Common myeloid progenitor, CD34-positive (primary cell): ENCODE measurements at regions not wholly inside any gene's neighbourhood (a gene's known extent, or its start where the extent isn't known, plus 50 kb on each side); places are given as distances from the start of the nearest gene placed in this dataset.

Experiments used
- CTCF ChIA-PET: fragments of 350-600 bp; sonication (Branson Sonifier 250); formaldehyde crosslinking; loops from one replicate; lab custom pipeline; 2021; ENCODE audit warnings: antibody characterized with exemption; lab: Charles Lee
- POLR2A ChIA-PET: fragments of 350-600 bp; sonication (Branson Sonifier 250); formaldehyde crosslinking; loops from one replicate; lab custom pipeline; 2021; ENCODE audit warnings: antibody characterized with exemption; lab: Charles Lee
- DNase-seq, 3 donors: peaks; one replicate each; pipeline versions ENCODE4 v3.0.0 to v3.0.0-alpha.2; 2013
- H3K27ac ChIP-seq, 2 experiments: 1 replicate in 1 of 2; 2 replicates in 1 of 2; pipeline ENCODE4 v1.7.0; 2013; ENCODE audit warnings: inconsistent platforms in 2 of 2, low read length in 2 of 2, mild to moderate bottlenecking in 2 of 2, low read depth in 1 of 2, moderate library complexity in 1 of 2; ENCODE audit not compliant: severe bottlenecking in 2 of 2, insufficient read depth in 1 of 2, poor library complexity in 1 of 2
- H3K27me3 ChIP-seq, 5 experiments: replicated peaks in 2 of 5; 1 replicate in 3 of 5; 2 replicates in 2 of 5; pipeline versions ENCODE4 v1.6.1 to v1.7.0; 2013; ENCODE audit warnings: low read length in 4 of 5, mild to moderate bottlenecking in 2 of 5, moderate library complexity in 2 of 5, inconsistent platforms in 1 of 5; ENCODE audit not compliant: insufficient read depth in 5 of 5, control insufficient read depth in 4 of 5
- H3K36me3 ChIP-seq, 4 experiments: 1 replicate in 2 of 4; 2 replicates in 2 of 4; pipeline versions ENCODE4 v1.6.1 to v1.7.0; 2013; ENCODE audit warnings: low read length in 3 of 4, control low read depth in 1 of 4, mild to moderate bottlenecking in 1 of 4; ENCODE audit not compliant: control insufficient read depth in 4 of 4, insufficient read depth in 4 of 4
- H3K4me1 ChIP-seq, 4 experiments: 1 replicate in 3 of 4; 2 replicates in 1 of 4; pipeline versions ENCODE4 v1.6.1 to v1.7.1; 2013; ENCODE audit warnings: low read length in 3 of 4, mild to moderate bottlenecking in 3 of 4, control low read depth in 1 of 4, inconsistent platforms in 1 of 4, moderate library complexity in 1 of 4; ENCODE audit not compliant: control insufficient read depth in 4 of 4, insufficient read depth in 4 of 4; ENCODE audit errors: control extremely low read depth in 1 of 4
- H3K4me3 ChIP-seq, 7 experiments: 1 replicate in 4 of 7; 2 replicates in 3 of 7; pipeline versions ENCODE4 v1.5.1 to v1.7.0; 2013; ENCODE audit warnings: mild to moderate bottlenecking in 7 of 7, low read length in 6 of 7, moderate library complexity in 6 of 7, inconsistent platforms in 2 of 7, low read depth in 2 of 7, control low read depth in 1 of 7; ENCODE audit not compliant: insufficient read depth in 4 of 7, control insufficient read depth in 1 of 7; ENCODE audit errors: extremely low read depth in 1 of 7
- H3K9me3 ChIP-seq, 5 experiments: 1 replicate in 4 of 5; 2 replicates in 1 of 5; pipeline versions ENCODE4 v1.6.1 to v1.7.1; 2013; ENCODE audit warnings: low read length in 4 of 5, mild to moderate bottlenecking in 2 of 5, inconsistent platforms in 1 of 5, low read depth in 1 of 5, moderate library complexity in 1 of 5; ENCODE audit not compliant: control insufficient read depth in 4 of 5, insufficient read depth in 2 of 5; ENCODE audit errors: control extremely low read depth in 1 of 5
- WGBS: methylation state at CpG from one replicate; pipeline ENCODE4 v1.1.5; 2013; ENCODE audit not compliant: insufficient coverage; 5-methylcytosine and 5-hydroxymethylcytosine counted together

GRCh38 chr3:166360720-166361119 is 523.5 kb upstream of the BCHE start:
- POLR2A ChIA-PET, result no interaction called here
- Histone ChIP-seq H3K27ac (no peak overlapping the region), H3K4me3 (no peak overlapping the region), H3K36me3 (no peaks in the 10 kb centered on the region), H3K9me3 (no peaks in the 10 kb centered on the region), H3K27me3 (no peaks in the 10 kb centered on the region), H3K4me1 (no peaks in the 10 kb centered on the region)
- CTCF ChIA-PET, result no interaction called here
- no peak for DNase-seq

- Histone ChIP-seq H3K4me1 (no peaks in the 10 kb centered on the region), H3K36me3 (no peaks in the 10 kb centered on the region), H3K9me3 (peaks cover 0 to 2% (median 0%) of the 10 kb centered on the region in 5 experiments), H3K4me3 (no peak overlapping the region), H3K27ac (no peak overlapping the region), H3K27me3 (no peaks in the 10 kb centered on the region)
- ChIA-PET CTCF (no interaction called here), POLR2A (no interaction called here)
- WGBS, result 100% methylated on average over 1 of the region's 1 CpG
- DNase-seq, result no peak
Observed at GRCh38 chr3:166351461-166351860, 514.2 kb upstream of the BCHE start.

- no peaks in the 10 kb centered on the region for H3K4me1 ChIP-seq
- no peaks in the 10 kb centered on the region for H3K36me3 ChIP-seq
- no peaks in the 10 kb centered on the region for H3K27me3 ChIP-seq
- H3K4me3 ChIP-seq, result no peak overlapping the region
- ChIA-PET POLR2A (no interaction called here), CTCF (no interaction called here)
- no peak for DNase-seq
- H3K27ac ChIP-seq, result no peak overlapping the region
- H3K9me3 ChIP-seq, result no peaks in the 10 kb centered on the region
Observed at GRCh38 chr3:166340604-166341266, 503.5 kb upstream of the BCHE start.

GRCh38 chr3:166324401-166324800 is 487.2 kb upstream of the BCHE start:
- WGBS, result no CpG with 5 or more reads among the region's 5 CpGs
- Histone ChIP-seq H3K36me3 (no peaks in the 10 kb centered on the region), H3K4me1 (no peaks in the 10 kb centered on the region), H3K4me3 (no peak overlapping the region), H3K9me3 (no peaks in the 10 kb centered on the region), H3K27me3 (no peaks in the 10 kb centered on the region), H3K27ac (no peak overlapping the region)
- ChIA-PET CTCF (no interaction called here), POLR2A (no interaction called here)
- no peak for DNase-seq

GRCh38 chr3:166322391-166322790 is 485.2 kb upstream of the BCHE start:
- Histone ChIP-seq H3K27ac (no peak overlapping the region), H3K27me3 (no peaks in the 10 kb centered on the region), H3K9me3 (no peaks in the 10 kb centered on the region), H3K4me3 (no peak overlapping the region), H3K4me1 (no peaks in the 10 kb centered on the region), H3K36me3 (no peaks in the 10 kb centered on the region)
- no CpG with 5 or more reads among the region's 1 CpG for WGBS
- CTCF ChIA-PET, result no interaction called here
- POLR2A ChIA-PET, result no interaction called here
- DNase-seq, result no peak

GRCh38 chr3:166307756-166308350 is 470.6 kb upstream of the BCHE start:
- H3K27me3 ChIP-seq, result no peaks in the 10 kb centered on the region
- WGBS, result 100% methylated on average over 1 of the region's 3 CpGs
- no peaks in the 10 kb centered on the region for H3K9me3 ChIP-seq
- ChIA-PET POLR2A (no interaction called here), CTCF (interaction anchor here (1.5 kb wide), 1 partner anchor 11 kb away, joined by 3 read pairs; no protein-coding TSS in a partner anchor)
- H3K4me3 ChIP-seq, result no peak overlapping the region
- H3K27ac ChIP-seq, result no peak overlapping the region
- no peaks in the 10 kb centered on the region for H3K4me1 ChIP-seq
- DNase-seq, result no peak
- no peaks in the 10 kb centered on the region for H3K36me3 ChIP-seq

- Histone ChIP-seq H3K27ac (no peak overlapping the region), H3K27me3 (no peaks in the 10 kb centered on the region), H3K4me1 (no peaks in the 10 kb centered on the region), H3K9me3 (no peaks in the 10 kb centered on the region), H3K4me3 (no peak overlapping the region), H3K36me3 (no peaks in the 10 kb centered on the region)
- no peak for DNase-seq
- POLR2A ChIA-PET, result no interaction called here
- WGBS, result 78% methylated on average over 3 of the region's 4 CpGs
- CTCF ChIA-PET, result no interaction called here
Observed at GRCh38 chr3:166304584-166304983, 467.4 kb upstream of the BCHE start.
